CD8-positive, alpha-beta memory T cell (primary cell): ENCODE measurements at regions not wholly inside any gene's neighbourhood (a gene's known extent, or its start where the extent isn't known, plus 50 kb on each side); places are given as distances from the start of the nearest gene placed in this dataset.
"Not testable (repeated sequence)": the region's sequence is repeated elsewhere in the genome, so short reads cannot be mapped to it uniquely, and the experiment has no call there.

Source experiments
- CTCF ChIA-PET: fragments of 350-600 bp; sonication (Branson Sonifier 250); formaldehyde crosslinking; loops from one replicate; lab custom pipeline; 2021; ENCODE audit warnings: antibody characterized with exemption; lab: Charles Lee
- POLR2A ChIA-PET: fragments of 350-600 bp; sonication (Branson Sonifier 250); formaldehyde crosslinking; loops from one replicate; lab custom pipeline; 2021; ENCODE audit warnings: antibody characterized with exemption; lab: Charles Lee
- DNase-seq, 5 donors: peaks; one replicate each; pipeline versions ENCODE4 v3.0.0 to v3.0.0-alpha.2; 2020 to 2022; ENCODE audit warnings: mixed read lengths in 1 of 5
- H3K27ac ChIP-seq: one replicate; pipeline ENCODE4 v1.7.0; 2013; ENCODE audit warnings: low read depth, mild to moderate bottlenecking, low read length, moderate library complexity
- H3K27me3 ChIP-seq: 2 replicates; pipeline ENCODE4 v1.7.0; 2013; ENCODE audit warnings: low read length, mild to moderate bottlenecking; ENCODE audit not compliant: insufficient read depth, poor library complexity, severe bottlenecking
- H3K36me3 ChIP-seq: 2 replicates; pipeline ENCODE4 v1.7.0; 2013; ENCODE audit warnings: mild to moderate bottlenecking, low read length, moderate library complexity; ENCODE audit not compliant: insufficient read depth
- H3K4me1 ChIP-seq: 2 replicates; pipeline ENCODE4 v1.7.0; 2013; ENCODE audit warnings: mild to moderate bottlenecking, low read length, moderate library complexity; ENCODE audit not compliant: insufficient read depth
- H3K4me3 ChIP-seq: 2 replicates; pipeline ENCODE4 v1.7.0; 2013; ENCODE audit warnings: mild to moderate bottlenecking, low read length
- H3K9me3 ChIP-seq: 2 replicates; pipeline ENCODE4 v1.7.0; 2013; ENCODE audit warnings: mild to moderate bottlenecking, low read length
- H3K27ac Mint-ChIP-seq, 8 donors: one replicate each; pipeline ENCODE4 v1.8.0; 2020 to 2021; ENCODE audit warnings: mixed read lengths in 8 of 8, mild to moderate bottlenecking in 6 of 8, inconsistent platforms in 3 of 8, moderate library complexity in 3 of 8
- H3K27me3 Mint-ChIP-seq, 2 donors: one replicate each; pipeline ENCODE4 v1.8.0; 2020 to 2021; ENCODE audit warnings: mixed read lengths in 2 of 2, mild to moderate bottlenecking in 1 of 2, moderate library complexity in 1 of 2
- H3K36me3 Mint-ChIP-seq, 3 donors: one replicate each; pipeline ENCODE4 v1.8.0; 2020 to 2021; ENCODE audit warnings: mixed read lengths in 3 of 3, inconsistent platforms in 1 of 3, mild to moderate bottlenecking in 1 of 3
- H3K4me1 Mint-ChIP-seq, 3 donors: one replicate each; pipeline ENCODE4 v1.8.0; 2020 to 2021; ENCODE audit warnings: mixed read lengths in 3 of 3, inconsistent platforms in 1 of 3, mild to moderate bottlenecking in 1 of 3
- H3K4me3 Mint-ChIP-seq, 7 donors: one replicate each; pipeline ENCODE4 v1.8.0; 2020 to 2021; ENCODE audit warnings: mixed read lengths in 7 of 7, mild to moderate bottlenecking in 6 of 7, moderate library complexity in 4 of 7, inconsistent platforms in 2 of 7
- H3K9me3 Mint-ChIP-seq, 5 donors: one replicate each; pipeline ENCODE4 v1.8.0; 2020 to 2022; ENCODE audit warnings: mixed read lengths in 5 of 5, mild to moderate bottlenecking in 3 of 5, moderate library complexity in 2 of 5, inconsistent platforms in 1 of 5

GRCh38 chr10:8337332-8337651 is 282.8 kb downstream of the GATA3 start:
- Histone ChIP-seq H3K4me1 (peaks cover 6% of the 10 kb centered on the region), H3K27ac (no peak overlapping the region), H3K4me3 (no peak overlapping the region), H3K27me3 (no peaks in the 10 kb centered on the region), H3K9me3 (no peaks in the 10 kb centered on the region), H3K36me3 (no peaks in the 10 kb centered on the region)
- Mint-ChIP-seq H3K36me3 (peaks cover 0 to 4% (median 0%) of the 10 kb centered on the region in 3 donors), H3K4me1 (peaks cover 20 to 37% (median 33%) of the 10 kb centered on the region in 3 donors), H3K27me3 (no peaks in the 10 kb centered on the region), H3K9me3 (no peaks in the 10 kb centered on the region), H3K4me3 (peak overlapping the region in 1 of 7 donors; percentile 42), H3K27ac (peak overlapping the region in 2 of 8 donors; percentile 52 to 74)
- CTCF ChIA-PET, result no interaction called here
- DNase-seq, result no peak
- POLR2A ChIA-PET, result no interaction called here

DNA sequence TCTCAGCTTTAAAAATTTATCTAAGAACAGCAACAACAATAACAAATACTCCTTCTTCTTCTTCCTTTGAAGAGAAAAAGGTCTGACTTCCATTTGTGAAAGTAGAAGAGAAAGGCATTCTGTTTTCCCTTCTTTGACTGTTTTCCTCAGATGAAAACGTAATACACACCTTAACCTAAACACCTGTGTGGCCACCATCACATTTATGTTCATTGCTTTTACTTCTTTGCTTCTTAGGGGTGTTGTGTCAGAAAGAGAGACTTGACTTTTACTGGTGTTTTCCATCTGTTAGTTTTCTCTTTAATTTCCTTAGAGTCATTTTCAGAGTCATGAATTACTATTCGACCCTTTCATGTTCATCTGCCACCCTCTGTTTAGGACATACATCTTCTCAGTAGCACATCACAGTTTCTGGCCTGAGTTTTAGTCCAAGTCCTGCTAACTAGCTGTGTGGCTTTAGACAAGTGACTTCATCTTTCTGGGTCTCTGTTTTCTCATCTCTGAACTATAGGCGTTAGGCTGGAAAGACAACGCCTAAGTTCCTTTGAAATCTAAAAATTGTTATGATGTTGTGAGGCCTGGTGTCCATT is 283.8 kb downstream of the GATA3 start:
- no peak for DNase-seq
- ChIA-PET POLR2A (no interaction called here), CTCF (no interaction called here)
- H3K9me3 Mint-ChIP-seq, result no peaks in the 10 kb centered on the region
- no peak overlapping the region for H3K27ac ChIP-seq
- peak overlapping the region in 5 of 8 donors; percentile 4 to 61 (median 15) for H3K27ac Mint-ChIP-seq
- H3K4me3 ChIP-seq, result no peak overlapping the region
- H3K27me3 Mint-ChIP-seq, result no peaks in the 10 kb centered on the region
- peaks cover 12 to 28% (median 25%) of the 10 kb centered on the region in 3 donors for H3K4me1 Mint-ChIP-seq
- H3K36me3 ChIP-seq, result no peaks in the 10 kb centered on the region
- no peaks in the 10 kb centered on the region for H3K4me1 ChIP-seq
- no peak overlapping the region for H3K4me3 Mint-ChIP-seq
- H3K9me3 ChIP-seq, result no peaks in the 10 kb centered on the region
- no peaks in the 10 kb centered on the region for H3K27me3 ChIP-seq
- peaks cover 0 to 4% (median 0%) of the 10 kb centered on the region in 3 donors for H3K36me3 Mint-ChIP-seq

GRCh38 chr10:8344756-8345155 is 290.3 kb downstream of the GATA3 start:
- no peak overlapping the region for H3K4me3 Mint-ChIP-seq
- no peak for DNase-seq
- peaks cover 0 to 1% of the 10 kb centered on the region in 2 donors for H3K27me3 Mint-ChIP-seq
- no peak overlapping the region for H3K27ac Mint-ChIP-seq
- no peak overlapping the region for H3K4me3 ChIP-seq
- no peaks in the 10 kb centered on the region for H3K4me1 ChIP-seq
- H3K9me3 ChIP-seq, result no peaks in the 10 kb centered on the region
- no peaks in the 10 kb centered on the region for H3K36me3 ChIP-seq
- ChIA-PET POLR2A (no interaction called here), CTCF (no interaction called here)
- H3K27ac ChIP-seq, result no peak overlapping the region
- no peaks in the 10 kb centered on the region for H3K9me3 Mint-ChIP-seq
- peaks cover 0 to 4% (median 0%) of the 10 kb centered on the region in 3 donors for H3K36me3 Mint-ChIP-seq
- no peaks in the 10 kb centered on the region for H3K4me1 Mint-ChIP-seq
- H3K27me3 ChIP-seq, result no peaks in the 10 kb centered on the region

- no peak for DNase-seq
- H3K9me3 Mint-ChIP-seq, result no peaks in the 10 kb centered on the region
- Histone ChIP-seq H3K36me3 (no peaks in the 10 kb centered on the region), H3K4me3 (no peak overlapping the region), H3K27me3 (no peaks in the 10 kb centered on the region), H3K27ac (no peak overlapping the region), H3K9me3 (no peaks in the 10 kb centered on the region), H3K4me1 (no peaks in the 10 kb centered on the region)
- no peaks in the 10 kb centered on the region for H3K36me3 Mint-ChIP-seq
- ChIA-PET CTCF (no interaction called here), POLR2A (no interaction called here)
- no peak overlapping the region for H3K4me3 Mint-ChIP-seq
- no peaks in the 10 kb centered on the region for H3K4me1 Mint-ChIP-seq
- peak overlapping the region in 2 of 8 donors; percentile 26 to 61 for H3K27ac Mint-ChIP-seq
- peaks cover 0 to 1% of the 10 kb centered on the region in 2 donors for H3K27me3 Mint-ChIP-seq
These were observed 292.4 kb downstream of the GATA3 start for GRCh38 chr10:8346861-8347260.

DNA sequence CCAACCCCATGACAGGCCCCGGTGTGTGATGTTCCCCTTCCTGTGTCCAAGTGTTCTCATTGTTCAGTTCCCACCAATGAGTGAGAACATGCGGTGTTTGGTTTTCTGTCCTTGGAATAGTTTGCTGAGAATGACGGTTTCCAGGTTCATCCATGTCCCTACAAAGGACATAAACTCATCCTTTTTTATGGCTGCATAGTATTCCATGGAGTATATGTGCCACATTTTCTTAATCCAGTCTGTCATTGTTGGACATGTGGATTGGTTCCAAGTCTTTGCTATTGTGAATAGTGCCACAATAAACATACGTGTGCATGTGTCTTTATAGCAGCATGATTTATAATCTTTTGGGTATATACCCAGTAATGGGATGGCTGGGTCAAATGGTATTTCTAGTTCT is 293.1 kb downstream of the GATA3 start:
- H3K4me1 ChIP-seq, H3K27me3 ChIP-seq, H3K27me3 Mint-ChIP-seq, H3K27ac ChIP-seq, H3K9me3 Mint-ChIP-seq, POLR2A ChIA-PET, H3K4me3 ChIP-seq, CTCF ChIA-PET, H3K36me3 ChIP-seq, H3K36me3 Mint-ChIP-seq, H3K4me3 Mint-ChIP-seq, H3K9me3 ChIP-seq, DNase-seq, H3K27ac Mint-ChIP-seq, H3K4me1 Mint-ChIP-seq: not testable (repeated sequence)

GRCh38 chr10:8349610-8350249 is 295.2 kb downstream of the GATA3 start:
- POLR2A ChIA-PET, result interaction anchor here (1.1 kb wide), 1 partner anchor 59 kb away, joined by 17 read pairs; no protein-coding TSS in a partner anchor

DNA sequence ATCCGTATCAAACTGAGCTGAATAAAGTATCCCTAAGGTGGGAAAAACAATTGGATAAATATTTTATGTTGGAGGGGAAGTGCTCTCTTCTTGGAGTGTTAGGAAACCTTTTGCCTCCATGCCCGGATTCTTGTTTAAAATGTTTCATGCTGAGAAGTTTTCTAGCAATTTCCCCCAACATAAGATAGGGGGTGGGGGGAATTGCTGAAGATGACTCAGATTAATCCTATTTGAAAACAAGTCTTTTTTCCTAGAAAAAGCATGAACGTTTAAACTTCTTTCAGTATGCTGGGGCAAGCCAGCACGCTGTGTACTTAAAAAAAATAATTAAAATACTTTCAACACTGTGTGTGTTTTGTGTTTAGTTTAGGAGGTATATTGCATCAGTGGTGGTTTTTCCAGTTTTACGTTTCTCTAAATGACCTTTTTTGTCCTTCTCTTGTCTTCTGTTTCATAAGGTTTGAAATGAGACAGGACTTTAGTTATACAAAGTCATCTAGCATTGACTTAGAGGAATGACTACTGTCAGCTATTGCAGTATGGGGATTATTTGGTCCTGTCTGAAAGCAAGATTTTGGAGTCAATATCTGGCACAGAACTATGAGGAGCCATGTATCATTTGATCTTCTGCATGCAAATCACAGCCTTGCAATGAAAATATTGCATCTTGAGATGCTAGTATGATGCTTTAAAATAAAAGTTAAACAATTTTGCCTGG is 295.9 kb downstream of the GATA3 start:
- CTCF ChIA-PET, result no interaction called here

More at GRCh38 chr10:8349610-8350249, 295.2 kb downstream of the GATA3 start:
- Histone ChIP-seq H3K4me3 (no peak overlapping the region), H3K27me3 (no peaks in the 10 kb centered on the region), H3K9me3 (no peaks in the 10 kb centered on the region), H3K27ac (no peak overlapping the region), H3K4me1 (no peaks in the 10 kb centered on the region), H3K36me3 (no peaks in the 10 kb centered on the region)
- CTCF ChIA-PET, result no interaction called here
- Mint-ChIP-seq H3K27me3 (peaks cover 0 to 1% of the 10 kb centered on the region in 2 donors), H3K27ac (peak overlapping the region in 2 of 8 donors; percentile 43 to 80), H3K36me3 (no peaks in the 10 kb centered on the region), H3K9me3 (no peaks in the 10 kb centered on the region), H3K4me3 (peak overlapping the region in 1 of 7 donors; percentile 10), H3K4me1 (no peaks in the 10 kb centered on the region)
- no peak for DNase-seq

More for the DNA sequence above, 295.9 kb downstream of the GATA3 start:
- H3K4me1 ChIP-seq, result no peaks in the 10 kb centered on the region
- H3K36me3 ChIP-seq, result no peaks in the 10 kb centered on the region
- H3K27ac Mint-ChIP-seq, result peak overlapping the region in 2 of 8 donors; percentile 75 to 80
- no peak overlapping the region for H3K4me3 ChIP-seq
- H3K27me3 Mint-ChIP-seq, result peaks cover 0 to 1% of the 10 kb centered on the region in 2 donors
- no peaks in the 10 kb centered on the region for H3K9me3 Mint-ChIP-seq
- H3K27ac ChIP-seq, result no peak overlapping the region
- H3K27me3 ChIP-seq, result no peaks in the 10 kb centered on the region
- H3K4me3 Mint-ChIP-seq, result no peak overlapping the region
- H3K9me3 ChIP-seq, result no peaks in the 10 kb centered on the region
- POLR2A ChIA-PET, result no interaction called here
- H3K36me3 Mint-ChIP-seq, result no peaks in the 10 kb centered on the region
- no peak for DNase-seq
- no peaks in the 10 kb centered on the region for H3K4me1 Mint-ChIP-seq
